ENCODE measurements at regions not wholly inside any gene's neighbourhood (a gene's known extent, or its start where the extent isn't known, plus 50 kb on each side); places are given as distances from the start of the nearest gene placed in this dataset.

- ChIA-PET CTCF (ENCODE audit: low intra/inter-chr PET ratio) (no interaction called here), POLR2A (no interaction called here)
- in situ Hi-C loops (cut with MboI) (no loop called here), intact Hi-C loops (cut with micrococcal nuclease) (no loop called here)
- no peaks in the 10 kb centered on the region for H3K9me1 ChIP-seq (ENCODE audit: control insufficient read depth, insufficient read depth, low read length)
- no peaks in the 10 kb centered on the region for H4K20me1 ChIP-seq (replicated peaks; ENCODE audit: control insufficient read depth, insufficient read depth, low read length)
- H3K79me2 ChIP-seq (ENCODE audit: control insufficient read depth, insufficient read depth, low read length), result no peaks in the 10 kb centered on the region
- H3K36me3 ChIP-seq (ENCODE audit: control insufficient read depth, insufficient read depth, low read length), result no peaks in the 10 kb centered on the region
- no peak overlapping the region for H3K4me3 ChIP-seq
- no peaks in the 10 kb centered on the region for H3K27me3 ChIP-seq (ENCODE audit: control insufficient read depth in 2 of 2, insufficient read depth in 2 of 2, low read length in 2 of 2)
- DNase-seq (ENCODE audit: extremely low read depth in 1 of 4, low spot score in 3 of 4) (no peak), FAIRE-seq (no peak), ATAC-seq (no peak)
- H3K4me1 ChIP-seq (replicated peaks in 1 of 2; ENCODE audit: control insufficient read depth in 2 of 2, insufficient read depth in 2 of 2, low read length in 2 of 2), result no peaks in the 10 kb centered on the region
- TF ChIP-seq ZNF280A (IDR thresholded peaks at IDR 0.05; ENCODE audit: low read depth, partially characterized antibody), result no peak
- TF ChIP-seq U2AF1 (optimal IDR thresholded peaks at IDR 0.05; ENCODE audit: low read depth, low read length), result no peak
- no peak for TF ChIP-seq ZNF146 (CRISPR knock-in tag; IDR thresholded peaks at IDR 0.05; ENCODE audit: unreplicated experiment)
- no peak for TF ChIP-seq PBX2 (CRISPR knock-in tag; IDR thresholded peaks at IDR 0.05; ENCODE audit: low read depth)
- no peak for TF ChIP-seq PBX2 (tag; conservative IDR thresholded peaks at IDR 0.05; ENCODE audit: low read depth)
- no peak for TF ChIP-seq HNRNPK (IDR thresholded peaks at IDR 0.05; ENCODE audit: low read depth, low read length, poor library complexity, severe bottlenecking)
- no peak for TF ChIP-seq TAF9B (IDR thresholded peaks at IDR 0.05; ENCODE audit: partially characterized antibody)
- no peak for TF ChIP-seq ZC3H11A (IDR thresholded peaks at IDR 0.05; ENCODE audit: low read depth, low read length)
- no peak for TF ChIP-seq MCM3 (IDR thresholded peaks at IDR 0.05)
- no peak for TF ChIP-seq NR0B1 (IDR thresholded peaks at IDR 0.05; ENCODE audit: partially characterized antibody)
- H3K4me2 ChIP-seq (ENCODE audit: insufficient read depth, low read length), result no peak overlapping the region
- no peak overlapping the region for H3K9ac ChIP-seq (ENCODE audit: insufficient read depth in 1 of 2, low read depth in 2 of 2, low read length in 2 of 2)
- H2AFZ ChIP-seq (ENCODE audit: low read depth, low read length), result no peak overlapping the region
- WGBS (ENCODE audit: insufficient coverage, low coverage, missing lambda C conversion rate), result 0% methylated on average over 1 of the region's 1 CpG
- no TSS peak for BruUV-seq (replicated peaks)
- no peaks in the 10 kb centered on the region for H3K9me3 ChIP-seq (replicated peaks; ENCODE audit: control insufficient read depth, insufficient read depth, low read depth, low read length)
- no peak overlapping the region for H3K27ac ChIP-seq (ENCODE audit: extremely low read depth, low read depth, low read length)
Observed at GRCh38 chr4:12145768-12146167, 717.1 kb upstream of the HS3ST1 start.

Measured in K562 (cell line).